IPS-15b (cell line): ENCODE measurements at regions not wholly inside any gene's neighbourhood (a gene's known extent, or its start where the extent isn't known, plus 50 kb on each side); places are given as distances from the start of the nearest gene placed in this dataset.

Source experiments
- H3K27me3 ChIP-seq: one replicate; pipeline ENCODE4 v1.6.1; 2013; ENCODE audit warnings: low read length; ENCODE audit not compliant: control insufficient read depth, insufficient read depth
- H3K36me3 ChIP-seq: one replicate; pipeline ENCODE4 v1.6.1; 2013; ENCODE audit warnings: low read length; ENCODE audit not compliant: control insufficient read depth, insufficient read depth
- H3K4me1 ChIP-seq: one replicate; pipeline ENCODE4 v1.6.1; 2013; ENCODE audit warnings: mild to moderate bottlenecking, low read length; ENCODE audit not compliant: control insufficient read depth, insufficient read depth
- H3K4me3 ChIP-seq: one replicate; pipeline ENCODE4 v1.5.1; 2013; ENCODE audit warnings: low read depth, low read length
- H3K9ac ChIP-seq: one replicate; pipeline ENCODE4 v1.6.1; 2013; ENCODE audit warnings: low read depth, mild to moderate bottlenecking, low read length
- H3K9me3 ChIP-seq: one replicate; pipeline ENCODE4 v1.6.1; 2013; ENCODE audit warnings: mild to moderate bottlenecking, low read length; ENCODE audit not compliant: control insufficient read depth, insufficient read depth

- Histone ChIP-seq H3K36me3 (no peaks in the 10 kb centered on the region), H3K4me1 (no peaks in the 10 kb centered on the region), H3K9ac (no peak overlapping the region), H3K4me3 (no peak overlapping the region), H3K27me3 (no peaks in the 10 kb centered on the region), H3K9me3 (no peaks in the 10 kb centered on the region)
These were observed 411.6 kb downstream of the ZNF521 start for GRCh38 chr18:24940416-24940815.

DNA sequence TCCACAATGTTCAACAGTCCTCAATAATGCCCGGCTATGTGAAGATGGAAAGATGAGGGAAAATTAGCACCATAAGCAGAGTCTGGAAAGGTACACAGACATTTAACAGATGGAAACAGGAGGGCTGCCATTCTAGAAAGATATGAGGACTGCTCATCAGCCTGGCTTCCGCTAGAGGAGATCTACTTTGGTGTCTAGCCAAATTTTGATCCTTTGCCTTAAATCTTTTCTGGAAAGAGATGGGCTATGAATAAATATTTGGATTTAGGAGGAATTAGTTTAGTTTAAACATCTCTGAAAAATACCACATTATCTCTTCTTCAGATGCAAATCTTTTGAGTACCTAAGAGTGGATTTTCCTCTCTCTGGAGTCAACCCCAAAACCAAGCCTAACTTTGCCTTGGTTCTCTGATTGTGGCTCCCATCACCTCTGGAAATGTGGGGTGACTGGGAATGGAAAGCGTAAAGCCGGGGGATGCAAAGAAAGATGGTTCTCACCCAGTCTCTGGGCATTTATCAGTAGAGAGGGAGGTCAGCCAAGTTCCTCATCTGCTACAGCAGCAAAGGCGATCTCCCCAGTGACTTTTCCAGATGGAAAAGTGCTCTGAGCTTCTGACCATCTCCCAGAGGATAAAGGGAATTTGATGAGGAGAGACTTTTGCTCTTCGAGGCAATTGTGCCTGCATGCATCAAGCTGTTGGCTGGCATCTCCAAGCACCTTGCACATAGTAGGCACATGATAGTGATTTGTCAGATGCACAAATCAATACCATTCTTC, 410.6 kb downstream of the ZNF521 start:
- H3K36me3 ChIP-seq = no peaks in the 10 kb centered on the region
- no peak overlapping the region for H3K4me3 ChIP-seq
- H3K27me3 ChIP-seq = no peaks in the 10 kb centered on the region
- H3K9me3 ChIP-seq = no peaks in the 10 kb centered on the region
- no peaks in the 10 kb centered on the region for H3K4me1 ChIP-seq
- H3K9ac ChIP-seq = no peak overlapping the region

DNA sequence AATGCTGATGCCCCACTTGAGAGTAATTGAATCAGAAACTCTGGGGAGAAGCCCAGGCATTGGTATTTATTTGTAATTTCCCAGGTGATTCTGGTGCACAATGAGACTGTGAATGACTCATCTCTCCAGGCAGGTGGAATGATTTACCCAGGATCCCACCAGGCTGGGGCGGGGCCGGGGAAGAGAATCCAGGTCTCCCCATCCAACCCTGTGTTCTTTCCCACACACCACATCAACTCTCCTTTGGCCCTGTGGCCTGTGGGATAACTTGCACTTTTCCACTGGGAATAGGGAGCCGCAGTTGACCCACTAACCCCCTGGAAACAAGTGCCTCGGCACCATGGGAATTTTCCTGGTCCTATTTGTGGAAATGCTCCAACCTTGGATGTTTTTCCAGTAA, 409.8 kb downstream of the ZNF521 start:
- Histone ChIP-seq H3K27me3 (no peaks in the 10 kb centered on the region), H3K36me3 (no peaks in the 10 kb centered on the region), H3K9ac (no peak overlapping the region), H3K4me1 (no peaks in the 10 kb centered on the region), H3K4me3 (no peak overlapping the region), H3K9me3 (no peaks in the 10 kb centered on the region)

- no peak overlapping the region for H3K4me3 ChIP-seq
- H3K4me1 ChIP-seq = peaks cover 8% of the 10 kb centered on the region
- H3K9me3 ChIP-seq = no peaks in the 10 kb centered on the region
- H3K36me3 ChIP-seq = no peaks in the 10 kb centered on the region
- no peak overlapping the region for H3K9ac ChIP-seq
- H3K27me3 ChIP-seq = peaks cover 5% of the 10 kb centered on the region
These were observed 404.3 kb downstream of the ZNF521 start for GRCh38 chr18:24947521-24948305.

- H3K4me1 ChIP-seq = peaks cover 8% of the 10 kb centered on the region
- H3K9me3 ChIP-seq = no peaks in the 10 kb centered on the region
- H3K36me3 ChIP-seq = no peaks in the 10 kb centered on the region
- no peak overlapping the region for H3K9ac ChIP-seq
- H3K27me3 ChIP-seq = peaks cover 5% of the 10 kb centered on the region
- H3K4me3 ChIP-seq = no peak overlapping the region
These were observed 402.1 kb downstream of the ZNF521 start for GRCh38 chr18:24949908-24950307.

GRCh38 chr18:24954341-24954740, 397.6 kb downstream of the ZNF521 start:
- Histone ChIP-seq H3K9me3 (no peaks in the 10 kb centered on the region), H3K4me1 (peaks cover 8% of the 10 kb centered on the region), H3K36me3 (no peaks in the 10 kb centered on the region), H3K4me3 (no peak overlapping the region), H3K27me3 (no peaks in the 10 kb centered on the region), H3K9ac (no peak overlapping the region)

DNA sequence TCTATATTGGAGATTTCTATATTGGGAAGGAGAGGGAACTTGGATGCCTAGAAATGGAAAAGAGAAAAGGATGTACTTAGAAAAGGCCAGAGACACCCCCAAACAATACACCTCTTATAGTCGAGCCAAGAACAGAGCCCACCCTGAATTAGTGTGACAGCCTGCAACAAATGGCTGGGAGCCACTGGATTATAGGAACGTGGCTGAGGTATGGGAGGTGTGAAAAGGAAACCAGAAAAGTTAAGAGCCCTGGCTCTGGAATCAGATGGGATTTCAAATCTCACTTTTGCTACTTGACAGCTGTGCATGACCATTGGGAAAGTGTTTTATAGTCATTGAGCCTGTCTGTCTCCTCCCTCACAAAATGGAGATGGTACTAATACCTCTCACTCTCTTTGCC, 394.0 kb downstream of the ZNF521 start:
- Histone ChIP-seq H3K9me3 (no peaks in the 10 kb centered on the region), H3K27me3 (no peaks in the 10 kb centered on the region), H3K4me1 (no peaks in the 10 kb centered on the region), H3K36me3 (no peaks in the 10 kb centered on the region), H3K9ac (no peak overlapping the region), H3K4me3 (no peak overlapping the region)

GRCh38 chr18:24959051-24959476, 392.9 kb downstream of the ZNF521 start:
- Histone ChIP-seq H3K36me3 (no peaks in the 10 kb centered on the region), H3K9me3 (no peaks in the 10 kb centered on the region), H3K4me1 (peaks cover 1% of the 10 kb centered on the region), H3K27me3 (no peaks in the 10 kb centered on the region), H3K9ac (no peak overlapping the region), H3K4me3 (no peak overlapping the region)

- H3K9me3 ChIP-seq = no peaks in the 10 kb centered on the region
- no peaks in the 10 kb centered on the region for H3K36me3 ChIP-seq
- H3K27me3 ChIP-seq = no peaks in the 10 kb centered on the region
- H3K4me1 ChIP-seq = peaks cover 4% of the 10 kb centered on the region
- no peak overlapping the region for H3K9ac ChIP-seq
- no peak overlapping the region for H3K4me3 ChIP-seq
These were observed 387.8 kb downstream of the ZNF521 start for GRCh38 chr18:24964216-24964615.

DNA sequence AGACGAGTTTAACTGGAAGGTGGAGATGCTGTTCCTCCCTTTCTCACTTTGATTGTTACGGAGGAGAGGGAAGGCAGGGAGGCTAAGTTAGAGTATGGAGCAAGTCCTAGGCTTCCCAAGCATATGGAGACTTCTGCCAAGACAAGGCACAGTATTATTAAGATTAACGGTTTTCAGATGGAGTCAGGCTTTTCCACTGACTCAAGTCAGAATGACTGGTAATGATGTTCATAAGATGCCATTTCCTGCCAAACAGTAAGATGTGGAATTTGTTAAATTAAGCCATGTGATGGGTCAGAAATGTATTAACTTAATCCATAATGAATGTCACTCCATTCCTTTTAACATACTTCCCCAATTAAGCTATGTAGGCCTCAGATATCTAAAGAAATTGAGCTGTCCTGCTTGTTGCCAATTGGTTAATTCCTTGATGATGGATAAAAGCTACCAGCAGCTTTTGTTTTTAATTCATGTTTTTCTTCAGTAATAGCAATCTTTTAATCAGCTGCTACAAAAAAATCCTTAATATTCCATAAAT, 383.7 kb downstream of the ZNF521 start:
- no peak overlapping the region for H3K4me3 ChIP-seq
- H3K27me3 ChIP-seq = no peaks in the 10 kb centered on the region
- H3K36me3 ChIP-seq = no peaks in the 10 kb centered on the region
- no peaks in the 10 kb centered on the region for H3K9me3 ChIP-seq
- H3K4me1 ChIP-seq = peaks cover 4% of the 10 kb centered on the region
- no peak overlapping the region for H3K9ac ChIP-seq

DNA sequence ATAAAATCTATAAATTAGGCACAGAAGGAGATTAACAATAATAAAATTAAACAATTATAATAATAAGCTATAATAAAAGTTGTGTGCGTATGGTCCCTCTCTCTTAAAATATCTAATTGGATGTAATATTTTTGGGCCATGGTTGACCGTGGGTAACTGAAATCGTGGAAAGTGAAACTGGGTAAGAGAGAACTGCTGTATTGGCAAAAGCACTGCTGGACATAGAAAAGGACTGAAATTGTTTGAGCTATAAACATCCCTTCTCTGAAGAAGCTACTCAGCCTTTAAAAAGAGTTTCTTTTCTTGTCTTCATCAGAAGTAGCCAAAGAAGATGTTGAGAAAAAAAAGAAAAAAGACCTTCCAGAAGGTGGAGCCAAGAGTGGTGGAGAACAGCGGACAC, 379.4 kb downstream of the ZNF521 start:
- no peaks in the 10 kb centered on the region for H3K36me3 ChIP-seq
- H3K9me3 ChIP-seq = no peaks in the 10 kb centered on the region
- no peak overlapping the region for H3K4me3 ChIP-seq
- no peaks in the 10 kb centered on the region for H3K27me3 ChIP-seq
- H3K9ac ChIP-seq = no peak overlapping the region
- H3K4me1 ChIP-seq = no peaks in the 10 kb centered on the region

GRCh38 chr18:24974431-24974830, 377.5 kb downstream of the ZNF521 start:
- no peaks in the 10 kb centered on the region for H3K36me3 ChIP-seq
- no peak overlapping the region for H3K9ac ChIP-seq
- H3K9me3 ChIP-seq = no peaks in the 10 kb centered on the region
- H3K4me3 ChIP-seq = no peak overlapping the region
- H3K27me3 ChIP-seq = no peaks in the 10 kb centered on the region
- peaks cover 3% of the 10 kb centered on the region for H3K4me1 ChIP-seq
